Loucy (cell line): ENCODE measurements at regions not wholly inside any gene's neighbourhood (a gene's known extent, or its start where the extent isn't known, plus 50 kb on each side); places are given as distances from the start of the nearest gene placed in this dataset.

Source experiments
- H2AFZ ChIP-seq: fragments of 200-600 bp; sonication (generic); 2 replicates; pipeline ENCODE4 v1.6.0; 2016; ENCODE audit warnings: antibody characterized with exemption, mild to moderate bottlenecking, low read length, moderate library complexity
- H3F3A ChIP-seq: fragments of 200-600 bp; 2 replicates; pipeline ENCODE4 v1.6.0; 2016; ENCODE audit warnings: antibody characterized with exemption, low read depth, mild to moderate bottlenecking
- H3K27me3 ChIP-seq: fragments of 200-600 bp; sonication (generic); 2 replicates; pipeline ENCODE4 v1.6.1; 2014; ENCODE audit warnings: low read length, mild to moderate bottlenecking; ENCODE audit not compliant: insufficient read depth, poor library complexity, severe bottlenecking
- H3K36me3 ChIP-seq: fragments of 200-600 bp; sonication (generic); 2 replicates; pipeline ENCODE4 v1.6.1; 2016; ENCODE audit warnings: low read length; ENCODE audit not compliant: insufficient read depth
- H3K4me1 ChIP-seq: fragments of 200-600 bp; sonication (generic); 2 replicates; pipeline ENCODE4 v1.5.1; 2014; ENCODE audit warnings: low read length, mild to moderate bottlenecking; ENCODE audit not compliant: insufficient read depth, poor library complexity, severe bottlenecking
- H3K4me2 ChIP-seq: fragments of 200-600 bp; sonication (generic); 2 replicates; pipeline ENCODE4 v1.6.0; 2014; ENCODE audit warnings: antibody characterized with exemption, low read length, low read depth, mild to moderate bottlenecking; ENCODE audit not compliant: poor library complexity, severe bottlenecking
- H3K4me3 ChIP-seq: fragments of 200-600 bp; sonication (generic); 2 replicates; pipeline ENCODE4 v1.5.1; 2014; ENCODE audit warnings: low read length, mild to moderate bottlenecking, mixed read lengths; ENCODE audit not compliant: poor library complexity, severe bottlenecking
- H3K79me2 ChIP-seq: fragments of 200-600 bp; sonication (generic); 2 replicates; pipeline ENCODE4 v1.6.1; 2014; ENCODE audit warnings: low read length; ENCODE audit not compliant: insufficient read depth
- H3K9ac ChIP-seq: fragments of 200-600 bp; sonication (generic); 2 replicates; pipeline ENCODE4 v1.6.0; 2014; ENCODE audit warnings: mild to moderate bottlenecking, low read depth, low read length, moderate library complexity; ENCODE audit not compliant: poor library complexity, severe bottlenecking
- H3K9me2 ChIP-seq: fragments of 200-600 bp; sonication (generic); replicated peaks from 2 replicates; pipeline ENCODE4 v1.6.1; 2016; ENCODE audit warnings: low read depth, low read length, mixed read lengths
- H3K9me3 ChIP-seq: fragments of 200-600 bp; sonication (generic); 2 replicates; pipeline ENCODE4 v1.6.1; 2014; ENCODE audit warnings: mild to moderate bottlenecking, antibody characterized with exemption, low read length, low read depth; ENCODE audit not compliant: insufficient read depth
- H4K20me1 ChIP-seq: fragments of 200-600 bp; sonication (generic); 2 replicates; pipeline ENCODE4 v1.6.0; 2014; ENCODE audit warnings: antibody characterized with exemption, low read length, mild to moderate bottlenecking; ENCODE audit not compliant: insufficient read depth, poor library complexity, severe bottlenecking
- CTCF ChIP-seq: fragments of 200-600 bp; sonication (generic); conservative IDR thresholded peaks from 2 replicates; pipeline ENCODE4 v1.5.1; 2014; ENCODE audit warnings: mild to moderate bottlenecking, antibody characterized with exemption, low read length
- EZH2phosphoT487 ChIP-seq: fragments of 200-600 bp; IDR thresholded peaks from 2 replicates; pipeline ENCODE4 v1.6.1; 2018; ENCODE audit warnings: antibody characterized with exemption, mild to moderate bottlenecking, moderate library complexity, borderline replicate concordance

- Histone ChIP-seq H3F3A (no peaks in the 10 kb centered on the region), H3K4me3 (no peak overlapping the region), H3K79me2 (no peaks in the 10 kb centered on the region), H4K20me1 (no peaks in the 10 kb centered on the region), H3K27me3 (no peaks in the 10 kb centered on the region), H3K9me2 (no peaks in the 10 kb centered on the region), H3K9ac (no peak overlapping the region), H3K36me3 (no peaks in the 10 kb centered on the region), H3K4me1 (no peaks in the 10 kb centered on the region), H3K4me2 (no peak overlapping the region), H2AFZ (no peak overlapping the region), H3K9me3 (no peaks in the 10 kb centered on the region)
- TF ChIP-seq CTCF (no peak), EZH2phosphoT487 (no peak)
These were observed 50.3 kb upstream of the ITGA11 start for GRCh38 chr15:68482246-68482645.

- Histone ChIP-seq H3K4me2 (no peak overlapping the region), H3K9ac (no peak overlapping the region), H3F3A (no peaks in the 10 kb centered on the region), H3K36me3 (no peaks in the 10 kb centered on the region), H3K9me2 (no peaks in the 10 kb centered on the region), H3K4me1 (no peaks in the 10 kb centered on the region), H4K20me1 (no peaks in the 10 kb centered on the region), H3K79me2 (no peaks in the 10 kb centered on the region), H3K27me3 (no peaks in the 10 kb centered on the region), H2AFZ (no peak overlapping the region), H3K9me3 (no peaks in the 10 kb centered on the region), H3K4me3 (no peak overlapping the region)
- no peak for TF ChIP-seq CTCF
- no peak for TF ChIP-seq EZH2phosphoT487
These were observed 51.2 kb upstream of the ITGA11 start for GRCh38 chr15:68483165-68483564.

GRCh38 chr15:68484220-68484619, 52.3 kb upstream of the ITGA11 start:
- H4K20me1 ChIP-seq = no peaks in the 10 kb centered on the region
- H3K9ac ChIP-seq = no peak overlapping the region
- H3K4me3 ChIP-seq = no peak overlapping the region
- H3K36me3 ChIP-seq = no peaks in the 10 kb centered on the region
- H3K4me2 ChIP-seq = no peak overlapping the region
- H3F3A ChIP-seq = no peaks in the 10 kb centered on the region
- no peaks in the 10 kb centered on the region for H3K27me3 ChIP-seq
- no peak for TF ChIP-seq EZH2phosphoT487
- no peak for TF ChIP-seq CTCF
- H3K9me2 ChIP-seq = no peaks in the 10 kb centered on the region
- no peaks in the 10 kb centered on the region for H3K4me1 ChIP-seq
- no peaks in the 10 kb centered on the region for H3K9me3 ChIP-seq
- H2AFZ ChIP-seq = no peak overlapping the region
- no peaks in the 10 kb centered on the region for H3K79me2 ChIP-seq
